Panc1 (cell line): ENCODE measurements at regions not wholly inside any gene's neighbourhood (a gene's known extent, or its start where the extent isn't known, plus 50 kb on each side); places are given as distances from the start of the nearest gene placed in this dataset.

Experiments
- ATAC-seq: fragments of 200-7000 bp; cut with Tn5 transposase; 2 replicates; pipeline ENCODE4 v1.9.1; 2020; ENCODE audit warnings: mild to moderate bottlenecking, moderate library complexity
- BruUV-seq: library from RNA; stranded (reverse); fragments of 400-500 nt; replicated peaks from 2 replicates; lab custom pipeline; 2021; lab: Mats Ljungman, UMichigan
- CTCF ChIA-PET: fragments of 300-600 bp; sonication (Branson Sonifier 250); formaldehyde crosslinking; loops from one replicate; lab custom pipeline; 2022; ENCODE audit warnings: antibody characterized with exemption; lab: Charles Lee
- POLR2A ChIA-PET: fragments of 300-600 bp; sonication (Branson Sonifier 250); formaldehyde crosslinking; loops from one replicate; lab custom pipeline; 2022; ENCODE audit warnings: antibody characterized with exemption; lab: Charles Lee
- DNase-seq: peaks from one replicate; pipeline ENCODE4 v3.0.0-alpha.2; 2010; ENCODE audit warnings: low read depth, low spot score
- H3K27ac ChIP-seq: 2 replicates; pipeline ENCODE4 v1.5.1; 2011; ENCODE audit warnings: mild to moderate bottlenecking, low read length, inconsistent platforms
- H3K27me3 ChIP-seq: fragments of 200-500 bp; sonication (Bioruptor generic); 2 replicates; pipeline ENCODE4 v1.6.0; 2014; ENCODE audit warnings: low read length, inconsistent platforms; ENCODE audit not compliant: control insufficient read depth, insufficient read depth
- H3K36me3 ChIP-seq: fragments of 200-500 bp; sonication (Bioruptor generic); 2 replicates; pipeline ENCODE4 v1.5.1; 2014; ENCODE audit warnings: inconsistent platforms, mild to moderate bottlenecking, low read length, moderate library complexity; ENCODE audit not compliant: control insufficient read depth, insufficient read depth
- H3K4me1 ChIP-seq: 2 replicates; pipeline ENCODE4 v1.5.1; 2011; ENCODE audit warnings: inconsistent platforms, mild to moderate bottlenecking, low read length, moderate library complexity; ENCODE audit not compliant: control insufficient read depth, insufficient read depth
- H3K4me3 ChIP-seq, 2 experiments: 2 replicates each; pipeline ENCODE4 v1.5.1; 2011 to 2012; ENCODE audit warnings: low read depth in 2 of 2, low read length in 2 of 2, mild to moderate bottlenecking in 2 of 2, inconsistent platforms in 1 of 2, moderate library complexity in 1 of 2
- H3K9me3 ChIP-seq: fragments of 200-500 bp; sonication (Bioruptor generic); 2 replicates; pipeline ENCODE4 v1.5.1; 2014; ENCODE audit warnings: low read depth, mild to moderate bottlenecking, inconsistent platforms, low read length, moderate library complexity; ENCODE audit not compliant: control insufficient read depth, insufficient read depth
- CTCF ChIP-seq: fragments of 450-650 bp; IDR thresholded peaks from 2 replicates; pipeline ENCODE4 v1.5.1; 2017; ENCODE audit warnings: mild to moderate bottlenecking
- POLR2AphosphoS5 ChIP-seq: IDR thresholded peaks from 2 replicates; pipeline ENCODE4 v1.6.1; 2012; ENCODE audit warnings: mild to moderate bottlenecking, low read depth, low read length, moderate library complexity
- REST ChIP-seq, 2 experiments: IDR thresholded peaks; 2 replicates each; pipeline ENCODE4 v1.6.1; 2011 to 2012; ENCODE audit warnings: low read depth in 2 of 2, control low read depth in 1 of 2, low read length in 1 of 2, mild to moderate bottlenecking in 1 of 2, moderate library complexity in 1 of 2; ENCODE audit not compliant: insufficient read depth in 1 of 2
- SIN3A ChIP-seq: IDR thresholded peaks from 2 replicates; pipeline ENCODE4 v1.6.1; 2012; ENCODE audit warnings: low read depth, mild to moderate bottlenecking, low read length, moderate library complexity, borderline replicate concordance; ENCODE audit not compliant: insufficient read depth
- TCF7L2 ChIP-seq: IDR thresholded peaks from 2 replicates; pipeline ENCODE4 v1.6.1; 2011; ENCODE audit warnings: mild to moderate bottlenecking, low read depth, low read length, inconsistent platforms
- in situ Hi-C: cut with HindIII; loops from 2 replicates; pipeline ENCODE4 v1.10.0; 2016; ENCODE audit warnings: low sequenced_read_pairs, low pct_unique_long_range_greater_than_20kb
- intact Hi-C: fragments of 100-400 bp; cut with micrococcal nuclease; formaldehyde crosslinking; loops from one replicate; pipeline ENCODE4 v1.10.0; 2022; ENCODE audit not compliant: unreplicated experiment

- ChIA-PET POLR2A (no interaction called here), CTCF (no interaction called here)
- Histone ChIP-seq H3K4me3 (no peak overlapping the region), H3K4me1 (no peaks in the 10 kb centered on the region), H3K9me3 (no peaks in the 10 kb centered on the region), H3K27ac (no peak overlapping the region), H3K36me3 (no peaks in the 10 kb centered on the region), H3K27me3 (no peaks in the 10 kb centered on the region)
- intact Hi-C loops (no loop called here), in situ Hi-C loops (no loop called here)
- ATAC-seq (no peak), DNase-seq (no peak)
- no TSS peak for BruUV-seq
- no peak for TF ChIP-seq TCF7L2
- no peak for TF ChIP-seq POLR2AphosphoS5
- no peak for TF ChIP-seq CTCF
- no peak for TF ChIP-seq SIN3A
Observed at GRCh38 chr9:134275375-134275774, 50.9 kb upstream of the RXRA start.

- ChIA-PET POLR2A (no interaction called here), CTCF (no interaction called here)
- no peak for TF ChIP-seq TCF7L2
- TF ChIP-seq SIN3A: no peak
- no peak for TF ChIP-seq POLR2AphosphoS5
- TF ChIP-seq CTCF: no peak
- TF ChIP-seq REST (IDR thresholded peaks at IDR 0.05; ENCODE audit: insufficient read depth in 1 of 2, low read depth in 2 of 2, low read length in 1 of 2): no peak
- intact Hi-C loops: no loop called here
- ATAC-seq (0 out of 2 replicates have a peak, but pooled peaks have one; percentile 38), DNase-seq (no peak)
- BruUV-seq: no TSS peak
- H3K9me3 ChIP-seq: no peaks in the 10 kb centered on the region
- no peaks in the 10 kb centered on the region for H3K4me1 ChIP-seq
- in situ Hi-C loops: no loop called here
- H3K36me3 ChIP-seq: no peaks in the 10 kb centered on the region
- no peaks in the 10 kb centered on the region for H3K27me3 ChIP-seq
- H3K27ac ChIP-seq: no peak overlapping the region
- no peak overlapping the region for H3K4me3 ChIP-seq
Observed at GRCh38 chr9:134276453-134277245, 49.6 kb upstream of the RXRA start.
